Tibial nerve (tissue), 4 donors: ENCODE measurements at regions not wholly inside any gene's neighbourhood (a gene's known extent, or its start where the extent isn't known, plus 50 kb on each side); places are given as distances from the start of the nearest gene placed in this dataset.

Experiments
- DNase-seq, 2 donors: peaks; one replicate each; pipeline ENCODE4 v3.0.0-alpha.2; 2019; ENCODE audit warnings: low spot score in 2 of 2
- H3K27ac ChIP-seq, 4 donors: fragments of 200-600 bp; sonication (generic) in 3 of 4; one replicate each; pipeline ENCODE4 v1.5.1; 2017 to 2019; ENCODE audit warnings: mild to moderate bottlenecking in 1 of 4
- H3K27me3 ChIP-seq, 2 donors: fragments of 200-600 bp; sonication (generic) in 1 of 2; one replicate each; pipeline versions ENCODE4 v1.5.1 to v1.6.0; 2017 to 2019
- H3K36me3 ChIP-seq, 3 donors: fragments of 200-600 bp; sonication (generic); one replicate each; pipeline ENCODE4 v1.5.1; 2018 to 2019
- H3K4me1 ChIP-seq, 4 donors: fragments of 200-600 bp; sonication (generic) in 3 of 4; one replicate each; pipeline ENCODE4 v1.5.1; 2017 to 2019
- H3K4me3 ChIP-seq, 4 donors: fragments of 200-600 bp; sonication (generic) in 3 of 4; one replicate each; pipeline ENCODE4 v1.5.1; 2017 to 2019; ENCODE audit warnings: mild to moderate bottlenecking in 1 of 4, moderate library complexity in 1 of 4
- H3K9me3 ChIP-seq, 4 donors: fragments of 200-600 bp; sonication (generic) in 3 of 4; one replicate each; pipeline ENCODE4 v1.5.1; 2017 to 2019
- CTCF ChIP-seq, 5 experiments: fragments of 200-600 bp in 3 of 5; fragments of 450-650 bp in 2 of 5; sonication (generic) in 3 of 5; IDR thresholded peaks; one replicate each; pipeline ENCODE4 v1.5.1; 2016 to 2019; ENCODE audit warnings: antibody characterized with exemption in 5 of 5, mild to moderate bottlenecking in 3 of 5, moderate library complexity in 2 of 5
- EP300 ChIP-seq, 2 donors: sonication (generic); formaldehyde crosslinking; IDR thresholded peaks; one replicate each; pipeline ENCODE4 v1.6.1; 2017; ENCODE audit warnings: antibody characterized with exemption in 2 of 2, mild to moderate bottlenecking in 1 of 2
- POLR2A ChIP-seq, 2 donors: fragments of 450-650 bp; IDR thresholded peaks; one replicate each; pipeline ENCODE4 v1.6.1; 2017; ENCODE audit warnings: antibody characterized with exemption in 2 of 2, mild to moderate bottlenecking in 2 of 2, moderate library complexity in 2 of 2
- WGBS, 2 donors: methylation state at CpG; one replicate each; pipeline ENCODE4 v1.1.5; 2018; 5-methylcytosine and 5-hydroxymethylcytosine counted together

DNA sequence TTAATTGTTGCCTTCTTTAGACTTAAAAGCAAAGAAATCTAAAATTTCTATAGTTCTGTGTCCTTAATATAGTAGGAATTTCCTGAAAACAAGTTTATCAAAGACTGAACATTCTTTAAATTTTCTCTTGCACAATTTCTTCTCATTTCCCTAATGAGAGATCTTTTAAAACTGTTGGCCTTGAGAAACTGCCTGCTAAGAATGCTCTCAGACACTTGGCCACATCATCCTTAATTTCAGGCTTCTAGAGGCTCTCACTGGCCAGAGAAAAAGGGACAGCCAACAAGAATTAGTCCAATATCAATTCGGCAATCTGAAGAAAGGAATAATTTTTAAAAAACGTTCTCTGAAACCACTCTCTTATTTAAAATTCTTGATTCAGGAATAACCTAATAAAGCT, 167.0 kb upstream of the CREB1 start:
- no peaks in the 10 kb centered on the region for H3K36me3 ChIP-seq
- no peak overlapping the region for H3K27ac ChIP-seq
- no peaks in the 10 kb centered on the region for H3K27me3 ChIP-seq
- DNase-seq: no peak
- H3K9me3 ChIP-seq: no peaks in the 10 kb centered on the region
- TF ChIP-seq CTCF (IDR thresholded peaks at IDR 0.05) (no peak), POLR2A (IDR thresholded peaks at IDR 0.05) (no peak), EP300 (IDR thresholded peaks at IDR 0.05) (no peak)
- 45 to 46% methylated on average over 2 of the region's 2 CpGs for WGBS, 2 donors
- no peaks in the 10 kb centered on the region for H3K4me1 ChIP-seq
- no peak overlapping the region for H3K4me3 ChIP-seq

DNA sequence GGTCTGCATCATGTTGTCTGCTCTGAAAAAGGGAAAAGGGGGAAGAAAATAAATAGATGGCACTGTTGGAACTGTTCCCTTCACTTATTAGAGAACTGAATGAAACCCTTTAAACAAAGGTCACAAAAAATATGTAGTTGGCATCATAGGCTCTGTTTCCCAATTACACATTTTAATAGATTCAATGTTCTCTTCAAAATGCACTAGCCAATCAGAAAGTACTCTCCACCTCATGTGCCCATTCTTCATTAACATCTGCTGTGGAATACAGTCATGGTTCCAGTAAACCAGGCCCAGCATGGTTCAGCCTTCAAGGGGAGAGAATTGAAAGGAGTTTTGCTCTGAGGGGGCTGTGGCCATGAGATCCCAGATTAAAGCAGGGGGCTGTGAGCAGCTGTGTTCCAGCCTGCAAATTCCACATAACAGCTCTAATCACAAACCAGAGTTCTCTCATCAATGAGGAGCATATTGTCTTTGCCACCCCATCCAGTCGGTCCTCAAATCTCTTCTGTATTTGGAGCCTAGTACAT, 165.9 kb upstream of the CREB1 start:
- TF ChIP-seq CTCF (IDR thresholded peaks at IDR 0.05) (no peak), EP300 (IDR thresholded peaks at IDR 0.05) (no peak)
- 30 to 41% methylated on average over 1 of the region's 1 CpG for WGBS, 2 donors
- Histone ChIP-seq H3K27ac (peak overlapping the region in 1 of 4 donors; percentile 59), H3K27me3 (no peaks in the 10 kb centered on the region), H3K4me1 (no peaks in the 10 kb centered on the region), H3K36me3 (no peaks in the 10 kb centered on the region), H3K4me3 (no peak overlapping the region), H3K9me3 (no peaks in the 10 kb centered on the region)
- DNase-seq: no peak

DNA sequence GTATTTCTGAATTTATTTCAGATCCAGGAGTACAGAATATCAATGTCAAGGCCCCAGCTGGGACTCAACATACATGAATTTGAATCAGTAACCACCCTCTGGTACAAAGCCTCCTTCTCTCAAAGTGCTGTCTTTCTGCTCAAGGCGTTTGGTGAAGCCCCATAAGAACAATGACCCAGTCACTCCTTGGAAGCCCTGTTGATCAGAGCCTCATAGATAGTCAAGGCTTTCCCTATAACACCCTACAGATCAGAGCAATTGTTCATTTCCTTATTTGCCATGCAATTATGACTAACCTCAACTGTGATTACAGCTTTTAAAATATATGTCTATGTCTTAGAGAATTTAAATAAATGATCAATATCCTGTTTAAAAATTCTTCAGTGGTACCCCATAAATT, 159.1 kb upstream of the CREB1 start:
- Histone ChIP-seq H3K36me3 (no peaks in the 10 kb centered on the region), H3K27ac (no peak overlapping the region), H3K27me3 (no peaks in the 10 kb centered on the region), H3K4me1 (no peaks in the 10 kb centered on the region), H3K9me3 (peaks cover 0 to 15% (median 2%) of the 10 kb centered on the region in 4 donors), H3K4me3 (no peak overlapping the region)
- DNase-seq: no peak
- TF ChIP-seq POLR2A (IDR thresholded peaks at IDR 0.05) (no peak), EP300 (IDR thresholded peaks at IDR 0.05) (no peak), CTCF (IDR thresholded peaks at IDR 0.05) (no peak)
- WGBS, 2 donors: 41 to 47% methylated on average over 1 of the region's 1 CpG

DNA sequence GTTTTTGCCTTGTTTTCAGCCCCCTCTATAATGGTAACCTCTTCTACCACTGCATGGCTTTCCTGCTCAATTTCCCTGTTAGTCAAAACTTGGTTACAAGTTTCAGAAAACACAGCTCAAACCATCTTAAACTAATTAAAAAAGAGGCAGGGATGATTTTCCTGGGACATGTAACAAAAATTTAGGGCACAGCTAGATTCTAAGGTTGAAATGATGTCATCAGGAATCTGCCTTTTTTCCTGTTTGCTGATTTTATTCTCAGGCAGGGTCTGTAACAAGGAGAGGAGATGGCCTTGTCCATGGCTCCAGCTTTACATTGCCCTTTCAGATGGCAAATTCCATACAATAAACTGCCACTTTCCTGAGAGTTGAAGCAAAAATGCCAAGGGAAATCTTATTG, 157.9 kb upstream of the CREB1 start:
- no peaks in the 10 kb centered on the region for H3K27me3 ChIP-seq
- H3K4me3 ChIP-seq: no peak overlapping the region
- H3K36me3 ChIP-seq: no peaks in the 10 kb centered on the region
- no peaks in the 10 kb centered on the region for H3K4me1 ChIP-seq
- no peak for DNase-seq
- TF ChIP-seq EP300 (IDR thresholded peaks at IDR 0.05) (no peak), CTCF (IDR thresholded peaks at IDR 0.05) (no peak), POLR2A (IDR thresholded peaks at IDR 0.05) (no peak)
- no peak overlapping the region for H3K27ac ChIP-seq
- H3K9me3 ChIP-seq: peaks cover 0 to 25% (median 4%) of the 10 kb centered on the region in 4 donors

DNA sequence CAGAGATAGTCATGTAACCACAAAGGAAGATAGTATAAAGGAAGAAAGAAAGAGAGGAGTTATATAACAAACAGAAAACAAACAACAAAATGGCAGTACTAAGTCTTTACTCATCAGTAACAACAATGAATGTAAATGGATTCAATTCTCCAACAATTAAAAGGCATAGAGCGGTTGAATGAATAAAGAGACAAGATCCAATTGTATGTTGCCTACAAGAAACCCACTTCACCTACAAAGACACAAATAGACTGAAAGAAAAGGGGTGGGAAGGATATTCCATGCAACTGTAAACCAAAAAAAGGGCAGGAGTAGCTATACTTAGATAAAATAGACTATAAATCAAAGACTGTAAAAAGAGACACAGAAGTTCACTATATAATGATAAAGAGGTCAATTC, 157.3 kb upstream of the CREB1 start:
- 91 to 92% methylated on average over 1 of the region's 1 CpG for WGBS, 2 donors
- no peaks in the 10 kb centered on the region for H3K27me3 ChIP-seq

More for the DNA sequence above, 157.3 kb upstream of the CREB1 start:
- H3K9me3 ChIP-seq: peaks cover 0 to 31% (median 4%) of the 10 kb centered on the region in 4 donors
- H3K36me3 ChIP-seq: no peaks in the 10 kb centered on the region
- TF ChIP-seq EP300 (IDR thresholded peaks at IDR 0.05) (no peak), POLR2A (IDR thresholded peaks at IDR 0.05) (no peak), CTCF (IDR thresholded peaks at IDR 0.05) (no peak)
- no peak overlapping the region for H3K4me3 ChIP-seq
- no peak for DNase-seq
- H3K27ac ChIP-seq: no peak overlapping the region
- no peaks in the 10 kb centered on the region for H3K4me1 ChIP-seq
